ENCODE measurements at regions not wholly inside any gene's neighbourhood (a gene's known extent, or its start where the extent isn't known, plus 50 kb on each side); places are given as distances from the start of the nearest gene placed in this dataset.
"Not testable (repeated sequence)": the region's sequence is repeated elsewhere in the genome, so short reads cannot be mapped to it uniquely, and the experiment has no call there.

- not testable (repeated sequence) for TF ChIP-seq ELF1 (IDR thresholded peaks at IDR 0.05; ENCODE audit: borderline replicate concordance, low read depth); RAD21 (IDR thresholded peaks at IDR 0.05; ENCODE audit: low read depth); SIN3A (IDR thresholded peaks at IDR 0.05; ENCODE audit: low read depth); EZH2 (IDR thresholded peaks at IDR 0.05); POLR2AphosphoS5 (IDR thresholded peaks at IDR 0.05; ENCODE audit: low read depth, low read length); POLR2A (IDR thresholded peaks at IDR 0.05; ENCODE audit: borderline replicate concordance, extremely low read depth, insufficient read depth, insufficient read length); EGR1 (IDR thresholded peaks at IDR 0.05; ENCODE audit: low read depth); JUND (IDR thresholded peaks at IDR 0.05)
- TF ChIP-seq, protein P1, sequence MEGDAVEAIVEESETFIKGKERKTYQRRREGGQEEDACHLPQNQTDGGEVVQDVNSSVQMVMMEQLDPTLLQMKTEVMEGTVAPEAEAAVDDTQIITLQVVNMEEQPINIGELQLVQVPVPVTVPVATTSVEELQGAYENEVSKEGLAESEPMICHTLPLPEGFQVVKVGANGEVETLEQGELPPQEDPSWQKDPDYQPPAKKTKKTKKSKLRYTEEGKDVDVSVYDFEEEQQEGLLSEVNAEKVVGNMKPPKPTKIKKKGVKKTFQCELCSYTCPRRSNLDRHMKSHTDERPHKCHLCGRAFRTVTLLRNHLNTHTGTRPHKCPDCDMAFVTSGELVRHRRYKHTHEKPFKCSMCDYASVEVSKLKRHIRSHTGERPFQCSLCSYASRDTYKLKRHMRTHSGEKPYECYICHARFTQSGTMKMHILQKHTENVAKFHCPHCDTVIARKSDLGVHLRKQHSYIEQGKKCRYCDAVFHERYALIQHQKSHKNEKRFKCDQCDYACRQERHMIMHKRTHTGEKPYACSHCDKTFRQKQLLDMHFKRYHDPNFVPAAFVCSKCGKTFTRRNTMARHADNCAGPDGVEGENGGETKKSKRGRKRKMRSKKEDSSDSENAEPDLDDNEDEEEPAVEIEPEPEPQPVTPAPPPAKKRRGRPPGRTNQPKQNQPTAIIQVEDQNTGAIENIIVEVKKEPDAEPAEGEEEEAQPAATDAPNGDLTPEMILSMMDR (IDR thresholded peaks at IDR 0.05 in 2 of 3, conservative IDR thresholded peaks at IDR 0.05 in 1 of 3; ENCODE audit: borderline replicate concordance in 1 of 3, insufficient read depth in 1 of 3, low read depth in 2 of 3, low read length in 2 of 3): not testable (repeated sequence)
These were observed 60.7 kb upstream of the RELL1 start for GRCh38 chr4:37746852-37747251.
